GM12864 (cell line): ENCODE measurements at regions not wholly inside any gene's neighbourhood (a gene's known extent, or its start where the extent isn't known, plus 50 kb on each side); places are given as distances from the start of the nearest gene placed in this dataset.

Experiments used
- DNase-seq: peaks from one replicate; pipeline ENCODE4 v3.0.0-alpha.2; 2011; ENCODE audit warnings: low read depth
- H3K4me3 ChIP-seq: 2 replicates; pipeline ENCODE4 v1.5.1; 2011; ENCODE audit warnings: mild to moderate bottlenecking, low read depth, low read length, control low read depth
- CTCF ChIP-seq: IDR thresholded peaks from 2 replicates; pipeline ENCODE4 v1.5.1; 2011; ENCODE audit warnings: low read depth, mild to moderate bottlenecking, moderate library complexity, low read length, control low read depth, inconsistent platforms; ENCODE audit errors: missing control alignments

GRCh38 chr13:80584785-80585184, 243.9 kb upstream of the SPRY2 start:
- no peak for TF ChIP-seq CTCF
- H3K4me3 ChIP-seq, result no peak overlapping the region
- no peak for DNase-seq

- no peak for DNase-seq
- no peak for TF ChIP-seq CTCF
- H3K4me3 ChIP-seq, result no peak overlapping the region
Observed at GRCh38 chr13:80584306-80584705, 243.4 kb upstream of the SPRY2 start.

GRCh38 chr13:80577926-80578670, 237.2 kb upstream of the SPRY2 start:
- H3K4me3 ChIP-seq, result no peak overlapping the region
- TF ChIP-seq CTCF, result no peak
- DNase-seq, result no peak

GRCh38 chr13:80577285-80577684, 236.4 kb upstream of the SPRY2 start:
- no peak for DNase-seq
- H3K4me3 ChIP-seq, result no peak overlapping the region
- no peak for TF ChIP-seq CTCF

- DNase-seq, result no peak
- TF ChIP-seq CTCF, result no peak
Observed at GRCh38 chr13:80574113-80574850, 233.4 kb upstream of the SPRY2 start.

GRCh38 chr13:80572923-80573316, 232.0 kb upstream of the SPRY2 start:
- no peak overlapping the region for H3K4me3 ChIP-seq
- TF ChIP-seq CTCF, result no peak
- DNase-seq, result no peak

More at GRCh38 chr13:80574113-80574850, 233.4 kb upstream of the SPRY2 start:
- H3K4me3 ChIP-seq, result no peak overlapping the region
